ENCODE measurements at regions not wholly inside any gene's neighbourhood (a gene's known extent, or its start where the extent isn't known, plus 50 kb on each side); places are given as distances from the start of the nearest gene placed in this dataset.
"Not testable (repeated sequence)": the region's sequence is repeated elsewhere in the genome, so short reads cannot be mapped to it uniquely, and the experiment has no call there.

- not testable (repeated sequence) for H4K20me1 ChIP-seq (ENCODE audit: insufficient read depth, low read length); H3K27me3 ChIP-seq (ENCODE audit: insufficient read depth, low read length); H3K9me2 ChIP-seq (ENCODE audit: low read depth, low read length); H3K9ac ChIP-seq (ENCODE audit: low read length); H3F3A ChIP-seq (ENCODE audit: insufficient read depth, low read length); H3K4me3 ChIP-seq (ENCODE audit: low read depth, low read length, poor library complexity, severe bottlenecking); H3K79me2 ChIP-seq (ENCODE audit: insufficient read depth, low read length); H3K27ac ChIP-seq (ENCODE audit: low read depth, low read length, poor library complexity, severe bottlenecking); H3K4me1 ChIP-seq (ENCODE audit: insufficient read depth, low read length, severe bottlenecking); H3K4me2 ChIP-seq (ENCODE audit: low read length); H2AFZ ChIP-seq (ENCODE audit: low read length); H3K9me3 ChIP-seq (ENCODE audit: low read length); H3K36me3 ChIP-seq (ENCODE audit: insufficient read depth, low read length)
Observed at GRCh38 chr5:34096033-34096432, 53.0 kb upstream of the C1QTNF3 start.

- not testable (repeated sequence) for H3K9ac ChIP-seq (ENCODE audit: low read length); H3K79me2 ChIP-seq (ENCODE audit: insufficient read depth, low read length); H3K9me3 ChIP-seq (ENCODE audit: low read length); H4K20me1 ChIP-seq (ENCODE audit: insufficient read depth, low read length); H3F3A ChIP-seq (ENCODE audit: insufficient read depth, low read length); H3K9me2 ChIP-seq (ENCODE audit: low read depth, low read length); H3K4me3 ChIP-seq (ENCODE audit: low read depth, low read length, poor library complexity, severe bottlenecking); H2AFZ ChIP-seq (ENCODE audit: low read length); H3K27me3 ChIP-seq (ENCODE audit: insufficient read depth, low read length); H3K4me1 ChIP-seq (ENCODE audit: insufficient read depth, low read length, severe bottlenecking); H3K4me2 ChIP-seq (ENCODE audit: low read length); H3K36me3 ChIP-seq (ENCODE audit: insufficient read depth, low read length); H3K27ac ChIP-seq (ENCODE audit: low read depth, low read length, poor library complexity, severe bottlenecking)
Observed at GRCh38 chr5:34099891-34100290, 56.9 kb upstream of the C1QTNF3 start.

GRCh38 chr5:34101567-34101966 is 58.6 kb upstream of the C1QTNF3 start:
- not testable (repeated sequence) for H3K4me1 ChIP-seq (ENCODE audit: insufficient read depth, low read length, severe bottlenecking); H3K27ac ChIP-seq (ENCODE audit: low read depth, low read length, poor library complexity, severe bottlenecking); H4K20me1 ChIP-seq (ENCODE audit: insufficient read depth, low read length); H3K9me2 ChIP-seq (ENCODE audit: low read depth, low read length); H3K36me3 ChIP-seq (ENCODE audit: insufficient read depth, low read length); H3F3A ChIP-seq (ENCODE audit: insufficient read depth, low read length); H3K4me2 ChIP-seq (ENCODE audit: low read length); H3K4me3 ChIP-seq (ENCODE audit: low read depth, low read length, poor library complexity, severe bottlenecking); H3K79me2 ChIP-seq (ENCODE audit: insufficient read depth, low read length); H2AFZ ChIP-seq (ENCODE audit: low read length); H3K9me3 ChIP-seq (ENCODE audit: low read length); H3K27me3 ChIP-seq (ENCODE audit: insufficient read depth, low read length); H3K9ac ChIP-seq (ENCODE audit: low read length)

GRCh38 chr5:34108897-34109296 is 65.9 kb upstream of the C1QTNF3 start:
- H3K9ac ChIP-seq (ENCODE audit: low read length) = not testable (repeated sequence)

GRCh38 chr5:34124280-34124679 is 81.3 kb upstream of the C1QTNF3 start:
- not testable (repeated sequence) for H3K4me2 ChIP-seq (ENCODE audit: low read length); H2AFZ ChIP-seq (ENCODE audit: low read length); H3K9me3 ChIP-seq (ENCODE audit: low read length); H3K27ac ChIP-seq (ENCODE audit: low read depth, low read length, poor library complexity, severe bottlenecking); H3K36me3 ChIP-seq (ENCODE audit: insufficient read depth, low read length); H3K4me3 ChIP-seq (ENCODE audit: low read depth, low read length, poor library complexity, severe bottlenecking); H4K20me1 ChIP-seq (ENCODE audit: insufficient read depth, low read length); H3K9me2 ChIP-seq (ENCODE audit: low read depth, low read length); H3F3A ChIP-seq (ENCODE audit: insufficient read depth, low read length); H3K27me3 ChIP-seq (ENCODE audit: insufficient read depth, low read length); H3K9ac ChIP-seq (ENCODE audit: low read length); H3K79me2 ChIP-seq (ENCODE audit: insufficient read depth, low read length); H3K4me1 ChIP-seq (ENCODE audit: insufficient read depth, low read length, severe bottlenecking)

More at GRCh38 chr5:34108897-34109296, 65.9 kb upstream of the C1QTNF3 start:
- not testable (repeated sequence) for H3K4me1 ChIP-seq (ENCODE audit: insufficient read depth, low read length, severe bottlenecking); H3K4me2 ChIP-seq (ENCODE audit: low read length); H3K36me3 ChIP-seq (ENCODE audit: insufficient read depth, low read length); H3F3A ChIP-seq (ENCODE audit: insufficient read depth, low read length); H3K27ac ChIP-seq (ENCODE audit: low read depth, low read length, poor library complexity, severe bottlenecking); H3K9me2 ChIP-seq (ENCODE audit: low read depth, low read length); H2AFZ ChIP-seq (ENCODE audit: low read length); H3K4me3 ChIP-seq (ENCODE audit: low read depth, low read length, poor library complexity, severe bottlenecking); H3K79me2 ChIP-seq (ENCODE audit: insufficient read depth, low read length); H4K20me1 ChIP-seq (ENCODE audit: insufficient read depth, low read length); H3K9me3 ChIP-seq (ENCODE audit: low read length); H3K27me3 ChIP-seq (ENCODE audit: insufficient read depth, low read length)

- not testable (repeated sequence) for H3K9me2 ChIP-seq (ENCODE audit: low read depth, low read length); H3K4me1 ChIP-seq (ENCODE audit: insufficient read depth, low read length, severe bottlenecking); H3K27ac ChIP-seq (ENCODE audit: low read depth, low read length, poor library complexity, severe bottlenecking); H3F3A ChIP-seq (ENCODE audit: insufficient read depth, low read length); H2AFZ ChIP-seq (ENCODE audit: low read length); H3K27me3 ChIP-seq (ENCODE audit: insufficient read depth, low read length); H3K36me3 ChIP-seq (ENCODE audit: insufficient read depth, low read length); H3K4me3 ChIP-seq (ENCODE audit: low read depth, low read length, poor library complexity, severe bottlenecking); H3K79me2 ChIP-seq (ENCODE audit: insufficient read depth, low read length); H3K9ac ChIP-seq (ENCODE audit: low read length); H4K20me1 ChIP-seq (ENCODE audit: insufficient read depth, low read length); H3K4me2 ChIP-seq (ENCODE audit: low read length); H3K9me3 ChIP-seq (ENCODE audit: low read length)
Observed at GRCh38 chr5:34125354-34125753, 82.3 kb upstream of the C1QTNF3 start.

- H4K20me1 ChIP-seq (ENCODE audit: insufficient read depth, low read length); H3K27ac ChIP-seq (ENCODE audit: low read depth, low read length, poor library complexity, severe bottlenecking); H3K9ac ChIP-seq (ENCODE audit: low read length); H3K4me2 ChIP-seq (ENCODE audit: low read length); H3K36me3 ChIP-seq (ENCODE audit: insufficient read depth, low read length); H3K9me2 ChIP-seq (ENCODE audit: low read depth, low read length); H3K79me2 ChIP-seq (ENCODE audit: insufficient read depth, low read length); H3K9me3 ChIP-seq (ENCODE audit: low read length); H3F3A ChIP-seq (ENCODE audit: insufficient read depth, low read length); H3K4me3 ChIP-seq (ENCODE audit: low read depth, low read length, poor library complexity, severe bottlenecking); H2AFZ ChIP-seq (ENCODE audit: low read length); H3K27me3 ChIP-seq (ENCODE audit: insufficient read depth, low read length); H3K4me1 ChIP-seq (ENCODE audit: insufficient read depth, low read length, severe bottlenecking): not testable (repeated sequence)
Observed at GRCh38 chr5:34126741-34127140, 83.7 kb upstream of the C1QTNF3 start.

GRCh38 chr5:34127818-34128217 is 84.8 kb upstream of the C1QTNF3 start:
- not testable (repeated sequence) for H3K27me3 ChIP-seq (ENCODE audit: insufficient read depth, low read length); H3K4me3 ChIP-seq (ENCODE audit: low read depth, low read length, poor library complexity, severe bottlenecking); H3K9me3 ChIP-seq (ENCODE audit: low read length); H3K9me2 ChIP-seq (ENCODE audit: low read depth, low read length); H3K27ac ChIP-seq (ENCODE audit: low read depth, low read length, poor library complexity, severe bottlenecking); H3K36me3 ChIP-seq (ENCODE audit: insufficient read depth, low read length); H3K79me2 ChIP-seq (ENCODE audit: insufficient read depth, low read length); H3K4me2 ChIP-seq (ENCODE audit: low read length); H3F3A ChIP-seq (ENCODE audit: insufficient read depth, low read length); H3K9ac ChIP-seq (ENCODE audit: low read length); H2AFZ ChIP-seq (ENCODE audit: low read length); H4K20me1 ChIP-seq (ENCODE audit: insufficient read depth, low read length); H3K4me1 ChIP-seq (ENCODE audit: insufficient read depth, low read length, severe bottlenecking)

Measured in OCI-LY1 (cell line).